HG03558 (cell line): ENCODE measurements at regions not wholly inside any gene's neighbourhood (a gene's known extent, or its start where the extent isn't known, plus 50 kb on each side); places are given as distances from the start of the nearest gene placed in this dataset.
"Not testable (repeated sequence)": the region's sequence is repeated elsewhere in the genome, so short reads cannot be mapped to it uniquely, and the experiment has no call there.

ENCODE experiments used
- ATAC-seq: cut with Tn5 transposase; IDR thresholded peaks from one replicate; pipeline ENCODE4 v1.9.1; 2021; ENCODE audit warnings: moderate number of reproducible peaks; ENCODE audit not compliant: unreplicated experiment; ENCODE audit errors: extremely low read depth

DNA sequence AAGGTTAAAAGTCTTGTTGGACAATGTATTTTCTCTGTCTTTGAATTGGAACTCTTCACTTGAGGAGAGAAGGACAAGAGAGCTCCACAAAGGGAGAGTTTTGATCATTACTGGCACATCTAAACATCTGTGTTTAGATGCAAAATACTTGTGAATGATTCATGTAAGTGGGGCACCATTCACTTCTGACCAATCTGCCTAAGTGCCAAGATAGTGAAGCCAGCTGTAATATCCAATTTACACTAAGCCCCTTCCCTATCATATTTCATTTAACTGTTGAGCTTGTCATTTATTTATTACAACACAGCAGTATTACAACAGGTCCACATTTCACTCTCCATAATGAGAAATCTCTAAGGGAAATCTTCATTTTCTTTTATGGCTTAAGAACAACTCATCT lies 832.3 kb upstream of the GOT2 start:
- no peak for ATAC-seq

DNA sequence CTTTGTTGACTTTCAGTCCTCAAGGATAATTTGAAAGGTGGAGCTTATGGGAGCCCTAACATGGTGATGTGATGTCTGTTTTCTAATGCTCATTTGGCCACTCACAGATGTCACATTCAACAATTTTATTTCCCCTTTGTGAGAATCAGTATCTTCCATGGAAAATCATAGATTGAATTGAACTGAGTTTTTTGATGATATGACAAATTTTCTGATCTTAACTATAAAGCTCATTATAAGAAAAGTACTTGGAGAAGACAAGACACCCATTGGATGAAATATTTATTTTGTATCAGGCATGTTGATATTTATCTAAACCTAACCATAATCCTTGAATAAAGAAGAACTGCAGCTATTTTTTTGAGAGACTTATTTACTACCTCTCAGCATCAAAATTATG lies 824.6 kb upstream of the GOT2 start:
- no peak for ATAC-seq

DNA sequence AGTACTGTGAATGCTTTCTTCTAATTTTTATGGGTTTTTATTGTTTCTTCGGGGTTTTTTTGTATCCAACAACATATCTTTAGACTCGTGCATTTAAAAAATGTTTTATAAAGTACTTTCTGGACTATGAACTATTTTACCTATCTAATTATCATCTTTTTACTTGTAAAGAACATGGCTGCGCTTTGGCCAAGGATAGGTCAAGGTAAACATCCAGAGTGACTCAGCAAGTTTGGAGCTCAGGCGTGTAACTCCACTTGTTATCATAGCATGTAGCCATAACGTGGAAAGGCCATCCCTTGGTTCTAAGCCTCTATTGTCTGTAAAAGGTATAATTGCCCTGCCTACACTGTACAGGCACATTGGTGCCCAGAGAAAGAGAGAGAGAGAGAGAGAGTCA lies 818.0 kb upstream of the GOT2 start:
- no peak for ATAC-seq

DNA sequence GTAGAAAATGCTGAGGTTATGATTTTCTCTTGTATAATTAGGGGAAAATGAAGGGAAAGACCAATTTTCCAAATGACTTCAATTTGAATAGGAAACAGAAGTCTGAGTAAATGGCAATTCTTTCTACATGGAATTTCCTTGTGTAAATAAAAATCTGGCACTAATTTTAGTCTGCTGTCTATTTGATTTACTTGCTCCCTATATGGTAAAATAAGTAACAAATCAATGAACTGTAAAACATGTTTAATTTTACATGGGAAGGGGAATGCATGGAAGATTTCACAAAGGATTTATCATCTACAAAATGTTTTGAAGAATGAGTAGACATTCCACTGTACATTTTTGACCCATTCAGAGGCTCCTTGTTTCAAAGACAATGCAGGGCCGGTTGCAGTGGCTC lies 811.6 kb upstream of the GOT2 start:
- no peak for ATAC-seq

DNA sequence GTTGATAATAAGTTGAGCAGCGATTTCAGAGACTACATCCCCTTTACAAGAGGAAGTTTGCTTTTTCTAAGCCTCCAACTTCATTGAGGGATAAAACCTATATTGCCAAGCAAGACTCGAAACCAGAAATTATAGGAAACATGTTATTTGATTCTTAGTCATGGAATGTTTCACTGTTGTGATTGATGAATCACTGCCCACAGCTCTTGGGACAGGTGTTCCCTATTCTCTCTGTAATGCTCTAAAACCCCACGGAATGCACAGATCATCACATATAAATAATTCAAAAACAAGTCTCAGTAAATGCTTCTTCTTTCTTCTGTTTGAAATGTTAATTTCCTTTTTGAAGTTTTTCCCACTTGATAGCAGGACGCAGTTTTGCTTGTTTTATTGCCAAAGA lies 809.5 kb upstream of the GOT2 start:
- no peak for ATAC-seq

DNA sequence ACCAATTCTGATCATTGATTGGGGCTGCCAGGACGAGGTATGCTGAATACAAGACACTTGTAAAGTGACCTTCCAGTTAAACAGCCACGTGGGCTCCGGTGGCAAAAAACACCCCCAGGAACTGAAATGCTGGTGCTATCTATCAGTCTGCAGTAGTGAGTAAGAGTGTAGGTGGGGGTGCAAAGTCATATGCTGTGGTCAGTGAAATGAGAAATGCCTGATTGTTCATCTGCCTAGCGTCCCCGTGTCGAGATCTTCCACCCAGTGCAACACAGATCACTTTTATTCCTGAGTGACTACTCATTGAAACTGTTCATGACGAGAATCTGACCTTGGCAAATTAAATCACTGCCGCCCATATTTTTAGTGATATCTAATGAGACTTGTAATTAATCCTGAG lies 806.5 kb upstream of the GOT2 start:
- no peak for ATAC-seq

DNA sequence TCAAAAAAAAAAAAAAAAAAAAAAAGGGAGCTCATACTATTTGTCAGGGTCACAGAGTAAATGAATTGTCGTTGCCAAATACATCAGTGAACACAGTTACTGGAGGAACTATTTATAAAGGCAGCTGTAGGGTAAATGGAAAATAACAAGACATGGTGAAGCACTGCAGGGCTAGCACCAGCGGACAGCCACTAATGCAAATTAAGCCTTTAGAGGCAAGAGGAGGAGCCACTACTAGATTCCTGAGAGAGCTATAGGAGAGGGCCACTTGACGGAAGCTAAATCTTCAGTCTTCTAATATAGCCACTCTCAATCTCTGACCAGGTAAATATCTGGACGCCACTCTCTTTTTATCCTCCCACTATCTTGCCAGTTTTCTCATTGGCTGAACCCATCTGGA lies 801.2 kb upstream of the GOT2 start:
- no peak for ATAC-seq

DNA sequence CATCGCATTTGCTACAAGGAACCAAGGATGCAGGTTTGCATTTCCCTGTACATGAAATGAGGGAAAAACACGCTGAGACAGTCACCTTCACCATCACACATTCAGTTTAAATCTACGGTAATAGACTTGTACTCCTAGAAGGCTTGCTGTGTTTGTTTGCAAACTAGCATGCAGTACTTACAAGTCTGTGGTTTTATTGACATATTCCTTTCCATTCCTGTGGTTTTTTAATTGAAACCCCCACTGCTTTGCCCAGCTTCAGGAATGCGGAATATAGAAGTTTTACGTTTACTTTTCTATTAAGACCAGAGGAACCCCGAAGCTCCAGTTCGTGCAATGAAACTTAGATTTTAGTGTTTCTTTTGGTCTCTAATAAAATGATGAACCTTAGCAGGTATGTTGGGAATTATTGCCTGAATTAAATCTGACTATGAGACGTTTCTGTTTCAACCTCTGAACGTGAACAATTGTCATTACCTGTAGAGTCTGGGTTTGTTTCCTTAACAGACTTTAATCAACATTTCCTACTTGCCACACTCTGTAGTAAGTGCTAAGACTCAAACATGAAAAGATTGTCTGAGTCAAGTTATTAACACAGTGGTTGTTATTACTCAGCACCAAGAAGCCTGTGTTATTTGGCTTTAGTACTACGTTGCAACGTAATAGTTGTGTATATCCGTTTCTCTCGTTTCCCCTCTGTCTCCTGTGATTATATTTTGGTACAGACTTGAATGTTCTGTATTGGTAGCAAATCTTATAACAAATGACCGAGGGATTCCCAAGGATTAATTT lies 793.3 kb upstream of the GOT2 start:
- ATAC-seq: no peak

DNA sequence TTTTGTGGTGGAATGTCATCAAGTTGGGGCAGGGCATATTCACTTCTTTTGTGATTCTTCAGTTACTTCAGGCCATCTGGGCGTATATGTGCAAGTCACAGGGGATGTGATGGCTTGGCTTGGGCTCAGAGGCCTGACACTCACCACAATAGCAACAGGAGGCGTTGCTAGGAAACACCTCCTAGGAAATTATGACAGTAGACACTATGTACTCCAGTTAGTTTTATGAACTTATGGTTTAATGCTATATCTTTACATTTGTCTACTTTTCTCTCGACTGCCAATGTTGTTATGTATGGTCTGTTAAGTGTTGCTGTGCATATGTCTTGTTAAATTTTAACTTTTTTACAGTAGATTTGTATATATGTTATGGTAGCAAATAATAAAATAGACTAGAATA lies 788.7 kb upstream of the GOT2 start:
- ATAC-seq: no peak

DNA sequence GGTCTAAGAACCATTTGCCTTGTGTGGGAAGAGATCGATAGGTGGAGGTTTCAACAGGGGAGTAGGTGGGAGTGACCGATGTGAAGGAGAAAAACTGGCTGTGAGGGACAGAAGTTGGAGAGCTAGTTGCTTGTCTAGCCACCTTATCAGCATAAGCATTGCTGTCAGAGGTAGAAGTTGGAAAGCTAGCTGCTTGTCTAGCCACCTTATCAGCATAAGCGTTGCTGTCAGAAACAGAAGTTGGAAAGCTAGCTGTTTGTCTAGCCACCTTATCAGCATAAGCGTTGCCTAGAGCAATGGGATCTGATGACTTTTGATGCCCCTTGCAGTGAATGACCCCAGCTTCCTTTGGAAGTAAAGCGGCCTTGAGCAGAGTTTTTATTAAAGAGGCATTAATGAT lies 784.6 kb upstream of the GOT2 start:
- not testable (repeated sequence) for ATAC-seq

DNA sequence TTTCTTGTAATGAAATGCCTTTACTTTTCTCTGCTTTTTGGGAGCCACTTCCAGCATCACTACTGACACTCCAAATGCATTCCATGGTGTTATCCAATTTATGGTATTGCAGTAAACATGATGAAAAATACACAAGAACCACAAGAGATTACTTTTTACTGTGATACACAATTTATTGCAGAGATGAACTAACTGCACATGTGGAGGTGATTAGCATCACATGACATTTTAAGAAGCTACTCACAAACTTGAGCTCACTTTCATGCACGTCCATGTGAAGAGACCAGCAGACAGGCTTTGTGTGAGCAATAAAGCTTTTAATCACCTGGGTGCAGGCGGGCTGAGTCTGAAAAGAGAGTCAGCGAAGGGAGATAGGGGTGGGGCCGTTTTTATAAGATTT lies 780.5 kb upstream of the GOT2 start:
- no peak for ATAC-seq

DNA sequence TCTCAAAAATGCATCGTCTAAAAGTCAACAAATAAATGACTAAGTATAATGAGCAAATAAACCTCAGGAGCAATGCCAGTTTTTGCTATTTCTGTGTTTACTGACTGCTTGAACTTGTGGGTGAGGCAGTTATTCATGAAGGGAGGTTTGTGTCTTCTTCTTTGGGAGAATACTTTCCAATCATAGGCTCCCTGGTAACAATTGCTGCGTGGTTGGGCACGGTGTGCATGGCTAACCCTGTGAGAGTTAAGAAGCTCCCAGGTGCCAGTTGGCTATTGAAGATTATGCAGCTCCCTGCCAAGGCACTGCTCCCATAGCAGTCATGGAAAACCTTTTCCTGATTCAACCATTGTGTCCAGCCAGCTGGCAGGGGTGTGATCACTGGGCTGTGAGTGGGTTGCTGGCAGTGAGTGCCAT lies 775.9 kb upstream of the GOT2 start:
- ATAC-seq: no peak

DNA sequence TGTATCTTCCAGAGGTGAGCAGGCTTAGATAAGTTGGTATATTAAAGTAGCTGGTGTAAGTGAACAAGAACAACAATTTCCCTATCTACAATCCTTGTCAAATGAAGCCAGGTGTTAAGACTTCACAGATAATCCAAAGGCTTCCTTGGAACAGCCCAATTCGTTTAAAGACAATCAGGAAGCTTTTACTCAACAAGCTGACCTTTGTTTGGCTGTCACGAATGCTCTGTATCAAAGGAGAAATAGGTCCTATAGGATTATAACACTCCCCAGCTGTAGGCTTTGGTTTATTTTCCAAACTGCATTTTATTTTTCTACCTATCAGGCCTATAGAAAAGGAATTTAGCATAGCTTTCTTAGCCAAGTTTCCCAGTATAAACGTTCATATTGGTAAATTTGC lies 766.5 kb upstream of the GOT2 start:
- no peak for ATAC-seq

DNA sequence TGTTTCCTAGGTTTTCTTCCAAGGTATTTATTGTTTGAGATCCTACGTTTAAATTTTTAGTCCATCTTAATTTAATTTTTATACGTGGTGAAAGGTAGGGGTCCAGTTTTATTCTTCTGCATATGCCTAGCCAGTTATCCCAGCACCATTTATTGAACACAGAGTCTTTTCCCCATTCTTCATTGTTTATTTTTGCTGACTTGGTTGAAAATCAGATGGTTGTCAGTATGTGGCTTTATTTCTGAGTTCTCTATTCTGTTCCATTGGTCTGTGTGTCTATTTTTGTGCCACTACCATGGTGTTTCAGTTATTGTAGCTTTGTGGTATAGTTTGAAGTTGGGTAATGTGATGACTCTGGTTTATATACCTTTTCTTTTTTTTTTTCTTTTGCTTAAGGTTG lies 753.0 kb upstream of the GOT2 start:
- ATAC-seq: no peak

DNA sequence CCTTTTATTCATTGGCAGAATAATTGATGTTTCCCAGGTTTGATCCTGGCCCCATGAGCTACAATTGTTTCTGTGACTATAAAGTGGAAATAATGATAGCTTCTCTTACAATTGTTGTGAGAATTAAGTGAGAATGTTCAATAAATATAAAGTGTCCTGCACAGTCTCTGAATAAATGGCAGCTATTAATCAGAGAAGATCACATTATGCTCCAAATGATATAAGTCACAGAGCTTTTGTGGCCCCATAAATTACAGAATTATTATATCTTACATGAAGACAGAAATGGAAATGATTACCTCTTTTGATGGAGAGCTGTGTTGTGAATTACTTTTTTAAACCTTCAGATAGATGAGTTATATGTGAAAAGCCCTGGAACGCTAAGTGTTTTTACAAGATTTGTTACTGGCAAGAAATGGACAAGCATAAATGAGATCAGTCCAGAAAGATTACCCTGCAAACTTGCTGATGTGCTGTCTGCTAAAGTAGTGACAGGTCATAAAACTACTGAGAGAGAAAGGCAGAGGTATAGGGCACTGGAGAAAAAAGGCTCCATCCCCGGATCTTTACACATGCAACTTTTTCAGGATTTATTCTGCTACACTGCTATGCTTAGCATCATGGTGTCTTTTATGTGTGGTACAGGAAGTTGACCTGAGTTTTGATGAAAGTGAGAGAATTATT lies 750.9 kb upstream of the GOT2 start:
- no peak for ATAC-seq

DNA sequence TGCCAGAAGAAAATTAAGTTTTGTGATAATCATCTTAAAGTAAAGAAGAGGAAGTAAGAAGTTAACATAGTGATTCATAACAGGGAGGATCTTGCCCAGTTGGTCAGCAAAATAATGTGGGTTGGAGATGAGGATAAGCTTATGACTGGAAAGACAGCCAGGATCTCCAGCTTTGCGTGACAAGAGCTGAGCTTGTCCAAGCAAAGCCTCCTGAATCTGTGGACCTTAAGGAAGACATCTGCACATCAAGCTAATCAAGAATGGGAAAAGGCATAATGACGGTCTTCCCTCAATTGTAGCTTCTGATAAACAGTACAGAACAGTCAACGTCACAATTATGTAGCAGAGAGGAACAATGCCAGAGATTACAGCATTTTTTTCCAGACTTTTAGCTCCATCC lies 744.7 kb upstream of the GOT2 start:
- no peak for ATAC-seq

DNA sequence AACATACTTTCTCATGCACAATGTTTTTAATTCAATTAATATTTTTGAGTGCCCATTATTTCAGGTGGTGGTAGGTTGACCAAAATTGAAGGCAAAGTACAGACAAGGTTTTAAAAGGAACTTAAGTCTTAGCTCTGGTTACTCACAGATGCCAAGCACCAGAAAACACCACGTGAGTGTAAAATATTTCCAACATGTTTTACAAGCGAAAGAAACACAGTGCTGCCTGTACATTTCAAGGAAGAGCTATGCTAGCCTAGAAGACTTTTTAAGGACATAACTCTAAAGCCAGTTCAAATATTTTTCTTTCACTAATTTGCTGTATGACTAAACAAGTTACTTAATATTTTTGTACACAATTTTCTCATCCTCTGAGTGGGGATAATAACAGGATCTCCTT lies 736.4 kb upstream of the GOT2 start:
- ATAC-seq: no peak

DNA sequence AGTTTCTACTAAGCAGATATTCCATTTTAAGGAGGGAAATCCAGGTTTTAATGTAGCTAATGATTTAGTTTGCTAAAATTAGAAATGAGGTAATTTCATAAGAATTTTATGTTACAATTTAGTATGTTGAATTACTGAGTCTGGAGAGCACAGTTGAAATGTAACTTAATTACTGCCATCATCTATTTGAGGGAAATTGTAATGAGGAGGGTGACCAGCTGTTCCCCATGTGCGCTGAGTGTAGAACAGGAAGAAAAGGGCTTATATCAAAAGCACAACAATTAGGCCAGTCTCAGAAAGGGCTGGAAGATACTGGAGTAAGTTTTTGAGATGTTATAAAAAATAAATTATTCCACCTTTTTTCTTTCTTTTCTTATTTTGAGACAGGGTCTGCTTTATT lies 735.1 kb upstream of the GOT2 start:
- no peak for ATAC-seq

DNA sequence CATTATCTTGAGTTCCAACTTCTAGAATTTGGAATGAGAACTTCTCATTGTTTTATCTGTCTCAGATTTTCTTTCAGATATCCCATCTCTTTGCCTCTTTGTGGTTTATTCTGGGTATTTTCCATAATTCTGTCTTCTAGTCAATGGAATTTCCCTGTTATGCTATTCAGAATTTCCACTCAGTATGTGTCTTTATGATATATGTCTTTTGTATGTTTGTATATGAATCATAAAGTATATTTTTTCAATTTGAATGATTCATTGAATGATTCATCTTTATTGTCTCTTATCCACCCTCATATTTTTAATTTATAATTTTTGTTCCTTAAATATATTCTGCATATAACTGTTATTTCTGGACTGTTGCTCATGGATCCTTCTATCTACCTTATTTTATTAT lies 729.7 kb upstream of the GOT2 start:
- ATAC-seq: no peak

DNA sequence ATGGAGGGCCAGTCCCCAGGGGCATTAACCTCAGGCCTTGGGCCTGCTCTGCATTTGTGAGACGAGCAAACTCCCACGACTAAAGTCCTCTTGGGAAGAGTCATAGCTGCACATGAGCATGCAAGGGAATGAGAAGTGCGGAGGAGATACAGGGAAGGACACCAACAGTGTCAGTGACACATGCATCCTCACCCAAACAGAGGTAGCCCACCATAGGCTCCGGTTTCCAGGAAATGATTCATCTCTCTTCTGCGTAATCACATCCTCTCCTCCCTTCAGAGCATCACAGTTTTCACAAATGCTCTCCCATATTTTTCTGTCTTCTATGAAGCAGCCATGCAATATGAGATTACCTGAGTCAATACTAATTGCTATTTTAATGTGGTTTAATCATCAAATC lies 725.7 kb upstream of the GOT2 start:
- ATAC-seq: no peak

DNA sequence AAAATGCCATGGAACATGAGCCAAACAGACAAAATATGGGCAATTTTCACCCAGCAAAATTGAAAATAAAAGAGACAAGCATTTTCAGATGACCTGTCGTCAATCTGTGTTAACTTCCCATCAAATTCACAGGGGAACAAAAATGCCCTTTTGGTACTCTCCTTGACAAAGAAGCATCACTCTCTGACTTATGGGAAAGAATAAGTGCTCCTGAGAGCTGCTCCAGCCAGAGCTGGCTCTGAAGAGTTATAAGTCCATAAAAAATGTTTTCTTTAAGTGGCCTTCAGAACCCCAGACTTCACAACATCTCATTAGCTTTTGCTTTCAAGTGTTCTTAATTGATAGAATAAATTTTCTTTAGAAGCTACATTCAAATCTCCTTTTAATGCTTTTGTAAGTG lies 721.4 kb upstream of the GOT2 start:
- ATAC-seq: no peak

DNA sequence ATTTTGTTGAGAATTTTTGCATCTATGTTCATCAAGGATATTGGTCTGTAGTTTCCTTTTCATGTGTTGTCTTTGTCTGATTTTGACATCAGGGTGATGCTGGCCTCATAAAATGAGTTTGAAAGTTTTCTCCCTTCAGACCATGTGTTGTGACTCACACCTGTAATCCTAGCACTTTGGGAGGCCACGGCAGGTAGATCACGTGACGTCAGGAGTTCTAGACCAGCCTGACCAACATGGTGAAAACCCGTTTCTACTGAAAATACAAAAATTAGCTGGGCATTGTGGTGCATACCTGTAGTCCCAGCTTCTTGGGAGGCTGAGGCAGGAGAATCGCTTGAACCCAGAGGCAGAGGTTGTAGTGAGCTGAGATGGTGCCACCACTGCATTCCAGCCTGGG lies 716.4 kb upstream of the GOT2 start:
- not testable (repeated sequence) for ATAC-seq
